NCI-H2029 (cell line): ENCODE measurements at regions not wholly inside any gene's neighbourhood (a gene's known extent, or its start where the extent isn't known, plus 50 kb on each side); places are given as distances from the start of the nearest gene placed in this dataset.
A peak's percentile ranks its signal among the peaks of the same experiment; 100 is the strongest.

ENCODE experiments used
- DNase-seq: peaks from one replicate; lab custom pipeline; 2025; lab: John Stamatoyannopoulos, UW

DNA sequence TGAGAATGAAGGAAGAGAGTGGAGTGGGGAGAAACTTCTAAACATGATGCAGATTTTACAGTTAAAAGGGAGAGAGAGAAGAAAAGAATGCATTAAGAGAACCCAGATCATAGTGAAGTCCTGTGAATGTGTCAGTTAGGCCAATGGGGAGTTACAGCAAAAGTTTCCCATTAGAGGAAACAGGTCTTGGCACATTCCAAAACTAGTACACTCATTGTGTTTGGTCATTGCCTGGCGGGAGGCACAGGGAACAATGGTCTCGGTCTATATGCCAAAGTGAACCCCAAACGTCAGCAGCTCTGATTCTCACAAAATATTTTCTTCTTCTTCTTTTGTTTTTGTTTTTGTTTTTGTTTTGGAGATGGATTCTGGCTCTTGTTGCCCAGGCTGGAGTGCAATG lies 284.5 kb upstream of the CTSO start:
- DNase-seq, result no peak

DNA sequence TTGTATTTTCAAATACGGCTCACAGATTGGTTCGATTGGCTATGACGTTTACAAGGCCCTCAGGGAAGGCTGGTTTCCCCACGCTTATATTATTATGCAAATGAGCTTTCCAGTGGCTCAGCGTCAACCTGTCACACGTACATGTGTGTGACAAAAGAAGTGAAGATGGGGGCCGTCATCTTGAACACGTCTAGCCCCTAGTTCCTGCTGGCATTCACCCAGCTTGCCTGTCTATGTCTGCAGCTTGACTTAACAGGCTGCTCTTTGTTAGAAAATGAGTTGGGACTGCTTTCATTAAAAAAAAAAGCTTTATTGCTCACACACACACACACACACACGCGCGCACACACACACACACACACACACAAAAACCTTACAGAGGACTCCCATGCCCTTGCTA lies 283.6 kb upstream of the CTSO start:
- no peak for DNase-seq

DNA sequence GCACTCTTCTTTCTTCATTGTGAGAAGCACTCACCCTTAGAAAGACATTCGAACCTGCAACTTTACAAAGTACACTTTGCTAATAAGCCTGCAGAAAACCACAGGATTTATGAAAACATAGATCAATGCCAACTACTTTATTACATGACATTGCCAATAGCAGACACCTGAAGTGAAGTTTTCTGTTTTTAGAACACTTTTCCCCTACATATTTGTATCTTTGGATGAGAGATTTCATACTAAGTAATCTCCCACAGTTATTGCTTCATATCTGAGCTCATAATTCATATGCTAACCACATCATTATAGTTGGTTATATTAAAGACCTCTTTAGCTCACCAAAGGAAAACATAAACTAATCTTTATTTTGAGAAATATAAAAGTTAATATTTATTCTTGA lies 276.5 kb upstream of the CTSO start:
- no peak for DNase-seq

DNA sequence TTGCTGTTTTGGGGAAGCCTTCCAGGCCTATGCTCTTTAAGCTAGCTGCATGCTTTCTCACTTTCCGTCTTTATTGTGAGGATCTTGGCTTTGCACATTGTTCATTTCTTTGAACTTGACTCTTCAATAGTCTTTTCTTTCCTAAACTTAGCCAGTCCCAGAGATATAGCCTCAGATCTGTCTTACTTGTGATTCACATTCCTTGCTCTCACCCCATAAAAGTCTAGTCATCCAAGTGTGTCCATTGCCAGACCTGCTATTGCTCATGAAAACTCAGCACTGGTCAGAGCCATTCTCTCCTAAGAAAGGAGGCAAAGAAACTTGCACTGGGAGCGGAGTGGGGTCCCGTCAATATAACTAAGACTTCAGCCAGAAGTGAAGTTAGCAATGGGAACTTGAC lies 275.0 kb upstream of the CTSO start:
- no peak for DNase-seq

DNA sequence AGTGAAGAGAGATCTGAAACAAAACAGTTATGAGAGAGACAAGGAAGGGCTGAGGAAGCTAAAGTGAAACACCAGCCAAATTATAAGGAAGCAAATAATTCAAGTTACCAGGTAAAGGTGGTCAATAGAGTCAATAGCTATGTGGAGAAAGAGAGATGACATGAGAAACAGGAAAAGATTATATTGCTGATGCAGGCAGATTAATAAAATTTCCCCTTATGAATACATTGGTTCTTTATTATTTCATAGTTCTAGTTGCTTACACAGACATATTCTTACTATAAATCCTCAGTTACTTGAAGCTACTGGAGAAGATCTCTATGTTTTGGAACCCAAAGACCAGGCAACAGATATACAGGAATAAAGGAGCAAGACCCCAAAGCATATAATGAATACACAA lies 273.7 kb upstream of the CTSO start:
- no peak for DNase-seq

DNA sequence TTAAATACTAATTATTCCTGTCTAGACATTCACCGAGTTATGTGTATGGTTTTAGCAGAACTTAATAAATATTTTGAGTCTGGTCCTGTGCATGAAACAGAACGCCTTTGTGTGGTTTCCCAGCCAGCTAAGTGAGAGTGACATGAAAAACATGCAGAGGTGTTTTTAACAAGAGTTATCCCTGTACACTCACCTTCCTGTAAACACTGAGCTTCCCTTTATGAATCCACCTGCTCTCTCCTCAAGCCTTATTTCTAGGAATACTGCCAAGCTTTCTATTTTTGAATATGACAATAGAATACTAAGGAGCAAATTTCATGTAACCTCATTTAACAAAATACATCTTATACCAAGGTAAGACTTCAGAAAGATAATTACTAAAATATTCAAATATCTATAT lies 270.3 kb upstream of the CTSO start:
- DNase-seq, result peak; percentile 87

DNA sequence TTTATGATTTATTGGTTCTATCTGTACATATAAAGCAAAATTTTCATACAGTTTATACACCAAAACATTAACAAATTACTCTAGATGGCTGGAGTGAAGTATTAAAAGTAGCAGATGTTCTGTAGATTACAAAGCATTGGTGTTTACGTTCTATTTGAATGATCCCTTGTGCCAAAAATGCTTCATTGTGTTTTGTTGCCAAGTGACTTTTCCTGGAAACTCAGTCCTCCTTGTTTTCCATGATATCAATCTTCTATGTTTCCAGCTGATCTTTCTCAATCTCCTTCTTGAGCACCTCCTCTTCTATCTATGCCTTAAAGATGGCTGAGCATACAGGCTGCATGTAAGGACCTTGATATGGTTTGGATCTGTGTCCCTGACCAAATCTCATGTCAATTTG lies 263.6 kb upstream of the CTSO start:
- DNase-seq, result no peak

DNA sequence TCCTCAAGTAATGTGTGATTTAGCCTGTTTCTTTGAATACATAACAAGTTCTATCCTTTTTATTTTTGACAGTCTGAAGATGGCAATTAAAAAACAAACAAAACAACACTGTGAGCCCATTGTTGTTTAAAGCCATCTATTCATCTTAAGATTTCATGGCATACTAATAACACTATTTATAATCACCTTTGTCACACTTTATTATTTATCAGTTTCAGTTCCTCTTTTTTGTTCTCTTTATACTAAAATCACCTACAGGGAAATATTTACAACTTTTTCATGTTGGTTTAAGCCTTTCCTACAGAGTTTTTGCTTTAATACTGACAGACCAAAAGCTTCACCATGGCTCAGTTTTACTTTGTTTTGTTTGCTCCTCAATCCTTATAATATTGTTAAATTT lies 247.4 kb upstream of the CTSO start:
- DNase-seq, result no peak

DNA sequence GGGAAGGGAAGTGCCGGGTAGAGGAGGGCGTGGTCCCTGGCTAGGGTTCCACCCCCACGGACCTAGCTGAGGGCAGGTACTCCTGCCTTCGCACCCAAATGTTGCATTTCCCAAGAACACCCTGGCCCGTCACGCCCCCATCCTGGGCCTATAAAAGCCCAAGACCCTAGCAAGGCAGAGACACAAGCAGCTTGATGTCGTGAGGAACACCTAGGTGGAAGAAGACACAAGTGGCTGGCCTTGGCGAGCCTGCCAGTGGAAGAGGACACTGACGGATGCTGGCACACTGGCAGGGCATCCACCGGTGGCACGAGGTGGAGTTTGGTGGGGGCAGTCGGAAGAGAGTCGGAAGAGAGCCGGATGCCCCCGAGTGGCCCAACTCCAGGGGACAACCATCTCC lies 244.8 kb upstream of the CTSO start:
- DNase-seq, result no peak

DNA sequence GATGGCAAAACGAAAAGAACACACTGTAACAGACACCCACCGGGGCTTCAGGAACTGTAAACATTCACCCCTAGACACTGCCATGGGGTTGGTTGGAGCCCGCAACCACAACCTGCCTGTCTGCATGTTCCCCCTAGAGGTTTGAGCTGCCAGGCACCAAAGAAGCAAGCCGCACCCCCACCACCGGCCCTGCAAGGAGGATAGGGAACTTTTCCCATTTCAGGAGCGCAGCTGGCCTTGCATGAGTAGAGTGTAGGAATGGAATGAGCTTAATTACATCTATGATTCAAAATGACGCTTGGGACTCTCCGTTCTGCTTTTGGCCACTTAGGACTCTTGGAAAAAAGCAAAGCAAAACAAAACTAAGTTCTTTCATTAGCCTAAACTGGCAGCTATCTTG lies 243.6 kb upstream of the CTSO start:
- DNase-seq, result no peak

DNA sequence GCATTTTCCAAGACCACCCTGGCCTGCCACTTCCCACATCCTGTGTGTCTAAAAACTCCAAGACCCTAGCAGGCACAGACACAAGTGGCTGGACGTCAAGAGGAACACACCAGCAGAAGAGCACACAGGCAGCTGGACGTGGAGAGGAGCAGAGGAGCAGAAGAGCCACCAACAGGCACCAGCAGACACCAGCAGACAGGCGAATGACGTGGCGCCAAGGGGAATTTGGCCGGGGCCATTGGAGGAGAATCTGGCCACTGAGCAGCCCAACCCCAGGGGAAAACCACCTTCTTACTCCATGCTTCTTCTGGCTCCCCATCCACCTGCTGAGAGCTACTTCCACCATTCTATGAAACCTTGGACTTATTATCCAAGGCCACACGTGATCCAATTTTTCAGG lies 243.1 kb upstream of the CTSO start:
- DNase-seq, result no peak

DNA sequence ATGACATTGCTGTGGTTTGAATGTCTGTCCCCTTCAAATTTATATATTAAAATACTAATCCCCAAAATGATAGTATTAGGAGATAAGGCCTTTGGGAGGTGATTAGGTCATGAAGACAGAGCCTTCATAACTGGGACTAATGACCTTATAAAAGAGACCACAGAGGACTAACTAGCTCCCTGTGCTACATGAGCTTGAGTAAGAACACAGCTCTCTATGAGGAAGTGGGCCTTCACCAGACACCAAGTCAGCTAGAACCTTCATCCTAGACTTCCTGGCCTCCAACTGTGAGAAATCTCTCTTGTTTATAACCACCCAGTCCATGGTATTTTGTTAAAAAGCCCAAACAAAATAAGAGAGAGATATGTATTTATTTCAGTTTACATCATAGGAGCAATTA lies 242.2 kb upstream of the CTSO start:
- DNase-seq, result no peak

DNA sequence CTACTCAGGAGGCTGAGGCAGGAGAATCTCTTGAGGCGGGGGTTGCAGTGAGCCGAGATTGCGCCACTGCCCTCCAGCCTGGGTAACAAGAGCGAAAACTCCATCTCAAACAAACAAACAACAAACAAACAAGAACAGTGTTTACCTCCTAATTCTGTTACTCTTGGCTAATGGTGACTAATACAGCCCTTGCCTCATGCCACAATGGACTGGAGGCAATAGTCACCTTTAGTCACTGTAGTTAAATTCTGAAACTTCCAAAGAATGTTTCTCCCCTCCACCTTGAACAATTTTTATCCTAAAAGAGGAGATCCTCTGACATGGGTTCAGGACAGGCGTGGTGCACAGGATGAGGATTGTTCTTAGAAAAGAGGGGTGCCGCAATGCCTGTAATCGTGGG lies 241.2 kb upstream of the CTSO start:
- DNase-seq, result no peak

DNA sequence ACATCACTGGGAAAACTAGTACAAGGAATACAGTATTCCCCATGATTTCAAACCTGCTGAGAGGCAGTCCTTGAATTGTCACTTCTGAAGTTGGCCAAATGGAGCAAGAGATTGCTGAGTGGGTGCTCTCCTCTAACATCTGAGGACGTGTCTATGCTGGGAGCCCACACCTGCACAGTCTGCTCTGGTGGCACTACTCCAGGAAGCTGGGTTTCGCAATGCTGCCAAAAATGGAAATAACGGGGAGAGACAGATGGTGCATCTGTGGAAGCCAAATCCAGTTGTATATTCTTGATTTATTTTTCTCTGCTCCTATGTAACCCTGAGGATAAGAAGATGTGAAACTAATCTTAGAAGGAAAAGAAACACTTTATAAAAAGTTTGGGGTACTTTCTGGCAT lies 240.1 kb upstream of the CTSO start:
- no peak for DNase-seq

DNA sequence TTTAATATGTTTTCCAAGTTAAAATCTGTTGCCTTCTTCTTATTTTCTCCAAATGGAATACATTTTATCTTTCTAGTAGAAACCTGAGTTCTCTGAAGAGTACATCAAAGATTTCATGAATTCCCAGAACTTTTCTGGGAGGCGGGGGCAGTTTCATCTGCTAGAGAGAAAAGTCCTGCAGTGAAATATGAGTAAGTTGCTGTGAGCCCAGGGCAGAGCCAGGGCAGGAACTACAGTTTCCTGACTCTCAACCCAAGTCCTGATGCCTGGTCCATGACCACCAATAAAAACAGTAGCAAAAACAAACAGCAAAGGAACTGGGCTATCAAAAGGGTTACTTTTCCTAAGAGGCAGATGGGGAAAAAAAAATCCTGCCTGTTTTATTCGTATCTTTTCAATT lies 239.4 kb upstream of the CTSO start:
- DNase-seq, result no peak

DNA sequence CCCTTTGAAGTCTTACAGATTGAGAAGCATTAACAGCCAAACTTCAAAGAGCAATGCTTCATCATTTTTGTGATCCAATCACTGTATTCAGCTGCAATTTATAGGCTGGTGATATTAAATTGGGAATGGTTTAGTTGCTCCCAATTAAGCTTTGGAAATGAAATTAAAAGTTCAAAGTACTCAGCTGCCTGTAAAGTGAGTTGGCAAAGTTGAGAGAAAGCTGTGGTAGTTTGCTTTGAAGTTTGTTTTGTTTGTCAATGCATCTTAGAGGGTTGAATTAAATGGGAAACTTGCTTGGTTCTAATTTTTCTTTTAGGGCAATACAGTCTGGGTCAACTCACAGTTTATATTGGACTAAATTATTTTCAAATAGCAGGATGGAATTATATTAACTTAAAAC lies 238.4 kb upstream of the CTSO start:
- no peak for DNase-seq

DNA sequence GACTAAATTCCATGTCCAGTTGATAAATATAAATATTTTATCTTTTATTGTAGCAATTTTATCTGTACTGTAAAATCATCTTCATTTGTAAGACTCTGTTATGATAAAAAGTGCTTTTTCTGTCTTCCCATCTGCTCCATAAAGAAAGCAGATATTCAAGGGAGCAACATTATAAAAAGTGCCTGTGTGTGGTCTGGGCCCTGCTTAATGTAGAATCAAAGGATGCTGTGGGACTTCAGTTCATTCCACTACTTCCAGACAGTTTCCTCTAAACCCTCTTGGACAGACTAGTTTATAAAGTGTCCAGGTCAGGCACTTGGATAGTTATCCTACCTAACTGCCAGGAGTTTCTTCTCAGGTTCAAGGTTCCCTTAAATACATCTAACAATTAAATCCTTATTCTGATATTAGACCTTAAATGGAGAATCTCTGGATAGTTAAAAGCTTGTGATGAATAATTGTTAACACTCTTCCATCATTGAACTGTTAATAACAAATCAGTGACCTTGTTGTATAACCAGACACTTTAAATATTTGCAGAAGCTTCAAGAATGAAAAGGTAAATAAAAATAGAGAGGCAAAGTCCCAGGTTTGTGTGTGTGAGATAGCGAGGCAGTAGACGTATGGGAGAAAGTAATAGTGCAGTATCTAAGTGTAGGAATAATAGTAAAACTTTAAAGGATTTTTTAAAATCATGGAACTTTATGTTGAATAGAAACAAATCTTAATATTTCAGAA lies 237.5 kb upstream of the CTSO start:
- DNase-seq, result no peak

DNA sequence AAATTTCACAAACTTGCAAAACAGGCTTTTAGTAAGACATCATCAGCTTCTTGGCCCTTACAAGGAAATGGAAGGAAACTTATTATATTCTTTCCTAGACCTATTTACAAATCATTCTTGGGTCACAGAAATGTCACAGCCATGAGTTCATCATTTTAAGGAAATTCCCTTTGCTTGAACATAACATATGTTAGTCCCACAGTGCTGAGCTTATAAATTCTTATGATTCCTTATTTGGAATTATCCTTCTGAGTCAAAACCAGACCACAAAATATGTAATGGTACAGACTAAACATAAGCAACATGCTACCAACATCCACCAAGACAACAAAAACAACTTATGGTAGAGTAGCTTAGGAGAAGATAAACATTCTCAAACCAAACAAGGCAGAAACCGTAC lies 236.9 kb upstream of the CTSO start:
- DNase-seq, result no peak

DNA sequence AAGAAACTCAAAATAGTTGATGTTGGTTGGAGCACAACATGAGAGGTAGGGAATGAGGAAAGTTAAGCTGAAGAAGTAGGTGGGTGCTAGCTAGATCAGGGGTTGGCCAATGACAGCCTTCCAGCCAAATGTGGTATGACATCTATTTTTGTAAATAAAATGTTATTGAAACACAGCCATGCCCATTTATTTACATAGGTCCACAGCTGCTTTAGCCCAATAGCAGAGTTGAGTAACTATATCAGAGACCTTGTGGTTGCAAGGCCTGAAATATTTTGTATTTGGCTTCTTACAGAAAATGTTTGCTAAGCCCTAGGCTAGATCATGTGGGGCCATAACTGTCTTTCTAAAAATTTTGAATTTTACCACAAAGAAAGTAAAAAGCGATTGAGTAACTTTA lies 234.9 kb upstream of the CTSO start:
- DNase-seq, result no peak

DNA sequence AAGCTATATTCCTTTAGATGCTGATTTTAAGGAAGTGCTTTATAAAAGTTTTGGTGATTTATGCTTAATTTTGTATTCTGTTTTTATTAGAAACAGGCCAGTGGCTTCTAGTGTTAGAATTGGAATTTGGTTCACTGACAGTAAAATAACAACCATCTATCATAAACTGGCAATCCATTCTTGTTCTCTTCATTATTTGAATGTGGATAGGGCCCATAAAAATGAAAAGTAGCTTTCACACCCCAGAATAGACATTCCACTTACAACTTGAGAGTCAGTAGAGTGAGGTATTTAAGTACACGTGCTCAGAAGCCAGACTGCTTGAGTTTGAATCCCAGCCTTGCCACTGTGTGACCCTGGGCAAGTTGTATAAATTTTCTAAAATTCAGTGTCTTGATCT lies 232.4 kb upstream of the CTSO start:
- no peak for DNase-seq

DNA sequence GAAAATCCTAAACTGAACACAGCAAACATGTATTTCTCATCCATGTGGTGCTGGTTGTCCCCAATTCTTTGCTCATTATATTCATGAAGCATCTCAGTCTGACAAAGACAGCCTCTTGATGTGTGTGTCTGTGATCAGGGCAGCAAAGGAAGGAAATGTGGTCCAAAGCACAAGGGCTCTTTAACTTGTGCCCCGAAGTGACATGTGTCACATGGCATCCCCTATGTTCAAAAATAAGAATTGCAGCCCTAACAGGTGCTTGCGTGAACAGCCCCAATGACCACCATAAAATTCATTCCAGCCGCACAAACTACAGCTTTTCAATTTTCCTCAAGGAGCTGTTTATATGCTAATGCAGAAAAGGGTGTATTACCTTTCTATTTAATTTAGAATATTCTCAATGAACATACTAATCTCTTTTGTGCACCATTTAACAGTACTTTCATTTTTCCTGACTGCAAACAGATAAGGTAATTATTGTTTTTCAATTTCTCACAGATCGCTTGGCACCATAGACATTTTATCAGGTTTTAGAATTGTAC lies 231.9 kb upstream of the CTSO start:
- no peak for DNase-seq

DNA sequence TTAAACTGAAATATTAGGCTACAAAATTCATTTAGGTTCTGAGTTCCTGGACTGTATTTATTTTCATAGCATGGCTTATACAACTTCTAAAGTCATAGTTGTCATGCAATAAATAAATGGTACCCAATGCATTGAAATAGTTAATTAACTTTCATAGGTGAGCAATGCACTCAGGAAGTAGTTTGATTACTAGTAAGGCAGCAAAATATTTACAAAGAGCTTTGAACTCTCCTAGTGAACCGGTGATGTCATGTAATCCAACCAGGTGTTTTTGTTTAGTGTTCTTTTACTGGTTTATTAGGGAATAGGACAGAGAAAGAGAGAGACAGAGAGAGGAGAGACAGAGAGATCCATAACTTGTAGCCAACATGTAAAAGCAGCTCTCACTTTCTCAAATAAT lies 228.6 kb upstream of the CTSO start:
- no peak for DNase-seq

DNA sequence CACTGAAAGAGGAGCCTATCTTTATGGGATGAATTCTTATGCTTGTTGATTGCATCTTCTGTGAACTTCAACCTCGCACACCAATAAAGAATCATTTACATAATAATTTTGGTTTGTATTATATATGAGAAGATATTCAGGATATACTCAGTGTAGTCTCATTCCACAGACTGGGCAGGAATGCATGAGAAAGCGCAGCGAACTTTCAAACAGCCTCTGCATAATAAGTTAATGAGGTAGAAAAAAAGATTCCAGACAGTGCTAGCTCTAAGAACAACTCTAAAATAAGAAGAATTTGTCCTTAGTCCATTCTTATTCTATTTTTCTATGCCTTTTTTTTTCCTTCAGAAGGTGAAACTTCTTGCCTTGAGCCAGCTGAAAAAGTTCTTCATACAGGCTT lies 224.3 kb upstream of the CTSO start:
- DNase-seq, result no peak

DNA sequence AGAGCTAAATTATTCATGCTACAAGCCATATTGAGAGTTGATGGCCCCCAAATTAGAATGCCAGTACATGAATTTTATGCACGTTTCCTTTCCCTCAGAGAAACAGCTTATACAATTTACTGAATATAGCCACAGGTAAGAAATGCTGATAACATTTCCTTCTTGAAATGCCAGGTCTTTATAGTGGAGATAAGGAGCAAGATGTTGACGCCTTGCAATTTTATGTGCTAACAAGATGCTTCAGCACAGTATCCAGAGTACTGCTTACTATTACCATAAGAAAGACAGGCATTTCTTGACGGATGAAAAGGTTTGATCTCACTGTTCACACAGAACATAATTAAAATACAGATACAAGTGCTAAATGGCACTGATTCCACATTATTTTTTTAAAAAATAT lies 223.2 kb upstream of the CTSO start:
- DNase-seq, result no peak

DNA sequence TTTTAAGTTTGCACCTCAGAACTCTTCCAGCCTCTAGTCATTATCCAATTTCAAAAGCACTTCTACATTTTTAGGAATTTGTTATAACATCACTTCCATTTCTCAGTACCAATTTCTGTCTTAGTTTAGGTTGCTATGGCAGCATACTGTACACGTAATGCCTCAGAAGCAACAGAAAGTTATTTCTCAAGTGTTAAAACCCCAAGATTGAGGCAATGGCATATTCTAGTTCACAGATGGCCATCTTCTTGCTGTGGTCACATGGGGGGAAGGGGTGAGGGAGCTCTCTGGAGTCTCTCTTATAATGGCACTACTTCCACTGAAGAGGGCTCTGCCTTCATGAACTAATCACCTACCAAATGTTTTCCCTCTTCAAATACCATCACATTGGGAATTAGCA lies 220.3 kb upstream of the CTSO start:
- no peak for DNase-seq
